GM20000 (cell line): ENCODE measurements at regions not wholly inside any gene's neighbourhood (a gene's known extent, or its start where the extent isn't known, plus 50 kb on each side); places are given as distances from the start of the nearest gene placed in this dataset.
"Not testable (repeated sequence)": the region's sequence is repeated elsewhere in the genome, so short reads cannot be mapped to it uniquely, and the experiment has no call there.

Experiments used
- DNase-seq: peaks from one replicate; pipeline ENCODE4 v3.0.0; 2012; ENCODE audit warnings: low spot score
- CTCF ChIP-seq: IDR thresholded peaks from 2 replicates; pipeline ENCODE4 v1.5.1; 2012; ENCODE audit warnings: mild to moderate bottlenecking, control low read depth; ENCODE audit errors: extremely low read depth, missing control alignments

DNA sequence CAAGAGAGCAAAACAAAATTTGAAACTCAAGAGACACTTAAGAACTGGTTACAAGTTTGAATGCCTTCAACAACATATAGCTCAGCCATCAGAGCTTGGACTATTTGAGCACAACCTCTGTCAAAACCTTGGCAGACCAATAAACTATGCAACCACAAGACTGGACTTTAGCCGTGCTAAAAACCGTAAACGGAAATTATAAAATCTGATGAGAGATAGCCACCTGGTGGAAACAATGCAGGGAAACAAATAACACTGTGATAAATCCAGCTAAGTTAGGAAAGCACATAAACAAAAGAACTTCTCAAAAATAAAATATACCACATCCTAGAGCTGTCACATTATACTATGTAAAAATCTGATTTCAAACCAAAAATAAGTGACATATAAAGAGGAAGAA, 1074.2 kb upstream of the NOVA1 start:
- TF ChIP-seq CTCF: no peak
- no peak for DNase-seq

DNA sequence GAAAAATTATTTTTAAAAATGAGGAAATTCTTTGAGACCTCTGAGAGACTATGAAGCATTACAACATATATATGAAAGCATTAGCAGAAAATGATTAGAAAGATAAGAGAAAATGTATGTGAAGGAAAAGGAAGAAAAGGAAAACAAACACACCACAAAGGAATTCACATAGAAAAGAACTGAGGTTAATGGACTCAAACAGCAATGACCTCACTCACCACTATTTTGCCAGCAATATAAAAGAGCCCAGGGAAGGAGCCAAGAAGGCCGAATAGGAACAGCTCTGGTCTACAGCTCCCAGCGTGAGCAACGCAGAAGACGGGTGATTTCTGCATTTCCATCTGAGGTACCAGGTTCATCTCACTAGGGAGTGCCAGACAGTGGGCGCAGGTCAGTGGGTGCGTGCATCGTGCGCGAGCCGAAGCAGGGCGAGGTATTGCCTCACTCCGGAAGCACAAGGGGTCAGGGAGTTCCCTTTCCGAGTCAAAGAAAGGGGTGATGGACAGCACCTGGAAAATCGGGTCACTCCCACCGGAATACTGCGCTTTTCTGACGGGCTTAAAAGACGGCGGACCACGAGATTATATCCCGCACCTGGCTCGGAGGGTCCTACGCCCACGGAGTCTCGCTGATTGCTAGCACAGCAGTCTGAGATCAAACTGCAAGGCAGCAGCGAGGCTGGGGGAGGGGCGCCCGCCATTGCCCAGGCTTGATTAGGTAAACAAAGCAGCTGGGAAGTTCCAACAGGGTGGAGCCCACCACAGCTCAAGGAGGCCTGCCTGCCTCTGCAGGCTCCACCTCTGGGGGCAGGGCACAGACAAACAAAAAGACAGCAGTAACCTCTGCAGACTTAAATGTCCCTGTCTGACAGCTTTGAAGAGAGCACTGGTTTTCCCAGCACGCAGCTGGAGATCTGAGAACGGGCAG, 1075.2 kb upstream of the NOVA1 start:
- not testable (repeated sequence) for DNase-seq

DNA sequence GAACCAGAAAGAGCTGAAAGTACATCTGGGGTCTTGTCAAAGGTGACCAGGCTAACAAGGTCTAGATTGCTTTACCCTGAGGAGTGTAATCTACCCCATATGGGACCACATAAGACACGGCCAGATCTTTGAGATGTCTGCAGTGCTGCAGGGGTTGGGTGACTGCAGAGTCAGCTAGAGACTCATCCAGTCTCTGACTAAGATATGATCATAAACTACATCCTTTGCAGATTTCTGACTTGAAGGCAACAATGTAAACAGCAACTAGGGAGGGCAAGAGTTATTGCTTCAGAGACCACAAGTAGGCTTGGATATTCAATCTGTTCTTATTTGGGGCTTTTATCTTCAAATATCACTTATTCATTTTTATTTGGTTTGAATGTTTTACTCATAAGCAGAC, 1080.5 kb upstream of the FOXG1 start:
- DNase-seq: no peak

GRCh38 chr14:27688841-27689444, 1077.6 kb upstream of the FOXG1 start:
- no peak for DNase-seq
- TF ChIP-seq CTCF: no peak

More for the DNA sequence above, 1080.5 kb upstream of the FOXG1 start:
- TF ChIP-seq CTCF: no peak

GRCh38 chr14:27712364-27712763, 1054.2 kb upstream of the FOXG1 start:
- DNase-seq: no peak
- TF ChIP-seq CTCF: no peak

DNA sequence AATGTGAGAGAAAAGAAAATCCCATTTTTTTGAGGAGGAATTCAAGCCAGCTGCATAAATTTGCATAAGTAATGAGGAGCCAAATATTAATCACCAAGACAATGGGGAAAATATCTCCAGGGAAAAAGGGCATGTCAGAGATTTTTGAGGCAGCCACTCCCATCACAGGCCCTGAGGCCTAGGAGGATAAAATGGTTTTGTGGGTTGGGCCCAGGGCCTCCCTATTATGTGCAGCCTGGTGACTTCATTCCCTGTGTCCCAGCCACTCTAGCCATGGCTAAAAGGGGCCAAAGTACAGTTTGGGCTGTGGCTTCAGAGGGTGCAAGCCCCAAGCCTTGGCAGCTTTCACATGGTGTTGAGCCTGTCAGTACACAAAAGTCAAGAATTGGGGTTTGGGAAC, 1051.0 kb upstream of the FOXG1 start:
- TF ChIP-seq CTCF: no peak
- no peak for DNase-seq

DNA sequence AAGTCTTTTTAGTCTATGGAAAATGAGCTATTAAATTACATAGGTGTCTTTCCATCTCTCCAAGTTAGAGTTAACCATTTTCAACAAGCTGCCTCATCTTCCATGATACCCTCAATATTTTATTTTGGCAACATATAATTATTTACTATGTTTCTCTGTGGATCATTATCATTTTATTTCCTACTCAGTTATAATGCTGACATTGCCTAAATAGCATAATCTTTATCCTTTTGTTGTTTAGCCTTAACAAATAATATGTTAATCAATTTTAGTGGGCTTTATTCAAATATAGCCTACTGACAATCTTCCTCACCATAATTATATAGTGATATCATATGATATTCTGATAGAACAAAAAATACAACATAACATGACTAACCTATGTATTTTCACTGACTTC, 1044.8 kb upstream of the FOXG1 start:
- TF ChIP-seq CTCF: no peak
- DNase-seq: no peak

GRCh38 chr14:27725482-27725881, 1041.1 kb upstream of the FOXG1 start:
- no peak for TF ChIP-seq CTCF
- no peak for DNase-seq
